Gastroesophageal sphincter (tissue), 4 donors: ENCODE measurements at regions not wholly inside any gene's neighbourhood (a gene's known extent, or its start where the extent isn't known, plus 50 kb on each side); places are given as distances from the start of the nearest gene placed in this dataset.

Source experiments
- ATAC-seq: fragments of 150-250 bp; one replicate; pipeline ENCODE4 v1.9.1; 2016; ENCODE audit warnings: mild to moderate bottlenecking, moderate library complexity
- H3K27ac ChIP-seq, 4 donors: fragments of 200-600 bp; sonication (generic) in 3 of 4; 1 replicate in 3 of 4; 2 replicates in 1 of 4; pipeline ENCODE4 v1.5.1; 2016 to 2019
- H3K27me3 ChIP-seq: fragments of 200-600 bp; sonication (generic); one replicate; pipeline ENCODE4 v1.5.1; 2019
- H3K36me3 ChIP-seq, 2 donors: fragments of 200-600 bp; sonication (generic); one replicate each; pipeline ENCODE4 v1.5.1; 2019; ENCODE audit warnings: control low read depth in 1 of 2
- H3K4me1 ChIP-seq, 3 donors: fragments of 200-600 bp; sonication (generic); 1 replicate in 2 of 3; 2 replicates in 1 of 3; pipeline ENCODE4 v1.5.1; 2016 to 2019; ENCODE audit warnings: control low read depth in 2 of 3
- H3K4me3 ChIP-seq, 2 donors: fragments of 200-600 bp; sonication (generic); one replicate each; pipeline ENCODE4 v1.5.1; 2019; ENCODE audit warnings: mild to moderate bottlenecking in 1 of 2, moderate library complexity in 1 of 2
- H3K9me3 ChIP-seq, 3 donors: fragments of 200-600 bp; sonication (generic); one replicate each; pipeline ENCODE4 v1.5.1; 2017 to 2019; ENCODE audit warnings: control low read depth in 2 of 3
- EP300 ChIP-seq: sonication (generic); formaldehyde crosslinking; IDR thresholded peaks from one replicate; pipeline ENCODE4 v1.6.1; 2017; ENCODE audit warnings: antibody characterized with exemption, mild to moderate bottlenecking
- POLR2A ChIP-seq, 2 donors: fragments of 450-650 bp; IDR thresholded peaks; one replicate each; pipeline ENCODE4 v1.6.1; 2017; ENCODE audit warnings: antibody characterized with exemption in 2 of 2, mild to moderate bottlenecking in 2 of 2, moderate library complexity in 1 of 2
- POLR2AphosphoS5 ChIP-seq: sonication (generic); formaldehyde crosslinking; IDR thresholded peaks from one replicate; pipeline ENCODE4 v1.6.1; 2017; ENCODE audit warnings: antibody characterized with exemption
- WGBS, 2 donors: methylation state at CpG; one replicate each; pipeline ENCODE4 v1.1.5; 2018; ENCODE audit warnings: low coverage in 1 of 2; 5-methylcytosine and 5-hydroxymethylcytosine counted together
- TF ChIP-seq, protein P1 (sequence below), 4 experiments: fragments of 200-600 bp in 2 of 4; fragments of 450-650 bp in 2 of 4; sonication (generic) in 1 of 4; IDR thresholded peaks; one replicate each; pipeline ENCODE4 v1.5.1; 2017 to 2019; ENCODE audit warnings: antibody characterized with exemption in 4 of 4, mild to moderate bottlenecking in 2 of 4, moderate library complexity in 2 of 4

DNA sequence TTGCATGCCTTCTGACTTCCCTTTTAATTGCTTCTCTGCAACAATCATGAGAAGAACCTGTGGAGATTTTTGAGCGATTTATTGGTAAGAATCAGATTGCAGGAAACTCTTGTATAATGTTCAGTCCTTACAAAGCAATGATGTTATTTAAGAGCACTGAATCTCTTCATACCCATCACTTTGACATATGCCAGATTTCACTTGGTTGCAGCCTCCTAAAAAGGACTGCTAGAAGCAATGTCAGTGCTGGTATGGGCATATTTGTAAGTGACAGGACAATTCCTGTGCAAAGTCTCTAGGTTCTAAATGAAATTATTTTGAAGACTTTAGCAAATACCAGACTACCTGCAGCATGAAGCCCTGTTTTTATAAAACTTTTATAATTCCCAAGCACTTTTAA is 2272.7 kb upstream of the WWC1 start:
- Histone ChIP-seq H3K36me3 (no peaks in the 10 kb centered on the region), H3K9me3 (no peaks in the 10 kb centered on the region), H3K4me1 (no peaks in the 10 kb centered on the region), H3K4me3 (no peak overlapping the region), H3K27ac (no peak overlapping the region), H3K27me3 (no peaks in the 10 kb centered on the region)
- 69 to 83% methylated on average over 1 of the region's 1 CpG for WGBS, 2 donors
- TF ChIP-seq, protein P1, sequence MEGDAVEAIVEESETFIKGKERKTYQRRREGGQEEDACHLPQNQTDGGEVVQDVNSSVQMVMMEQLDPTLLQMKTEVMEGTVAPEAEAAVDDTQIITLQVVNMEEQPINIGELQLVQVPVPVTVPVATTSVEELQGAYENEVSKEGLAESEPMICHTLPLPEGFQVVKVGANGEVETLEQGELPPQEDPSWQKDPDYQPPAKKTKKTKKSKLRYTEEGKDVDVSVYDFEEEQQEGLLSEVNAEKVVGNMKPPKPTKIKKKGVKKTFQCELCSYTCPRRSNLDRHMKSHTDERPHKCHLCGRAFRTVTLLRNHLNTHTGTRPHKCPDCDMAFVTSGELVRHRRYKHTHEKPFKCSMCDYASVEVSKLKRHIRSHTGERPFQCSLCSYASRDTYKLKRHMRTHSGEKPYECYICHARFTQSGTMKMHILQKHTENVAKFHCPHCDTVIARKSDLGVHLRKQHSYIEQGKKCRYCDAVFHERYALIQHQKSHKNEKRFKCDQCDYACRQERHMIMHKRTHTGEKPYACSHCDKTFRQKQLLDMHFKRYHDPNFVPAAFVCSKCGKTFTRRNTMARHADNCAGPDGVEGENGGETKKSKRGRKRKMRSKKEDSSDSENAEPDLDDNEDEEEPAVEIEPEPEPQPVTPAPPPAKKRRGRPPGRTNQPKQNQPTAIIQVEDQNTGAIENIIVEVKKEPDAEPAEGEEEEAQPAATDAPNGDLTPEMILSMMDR (IDR thresholded peaks at IDR 0.05), result no peak
- TF ChIP-seq EP300, result no peak
- no peak for TF ChIP-seq POLR2AphosphoS5
- TF ChIP-seq POLR2A (IDR thresholded peaks at IDR 0.05), result no peak
- ATAC-seq, result no peak

DNA sequence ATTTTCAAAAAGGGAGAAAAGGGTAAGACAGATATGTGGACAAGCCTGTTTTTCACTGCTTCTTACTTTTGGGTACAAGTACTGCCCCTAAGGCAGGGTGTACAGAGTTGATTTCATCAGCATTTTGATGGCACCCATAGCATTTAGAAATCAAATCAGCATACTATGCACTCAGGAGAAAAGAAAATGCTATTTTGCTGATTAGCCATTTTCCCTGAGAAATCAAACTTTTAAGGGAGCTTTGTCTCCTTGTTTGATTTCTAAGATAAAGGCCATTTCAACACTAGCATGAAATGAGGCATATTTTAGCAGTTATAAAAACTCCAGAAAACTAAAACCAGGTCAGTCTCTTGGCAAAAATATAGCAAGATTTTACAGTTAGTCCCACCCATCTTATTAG is 2269.4 kb upstream of the WWC1 start:
- Histone ChIP-seq H3K4me3 (no peak overlapping the region), H3K4me1 (no peaks in the 10 kb centered on the region), H3K27me3 (no peaks in the 10 kb centered on the region), H3K36me3 (no peaks in the 10 kb centered on the region), H3K9me3 (no peaks in the 10 kb centered on the region), H3K27ac (no peak overlapping the region)
- TF ChIP-seq, protein P1 (IDR thresholded peaks at IDR 0.05), result no peak
- TF ChIP-seq POLR2AphosphoS5, result no peak
- no peak for TF ChIP-seq EP300
- TF ChIP-seq POLR2A (IDR thresholded peaks at IDR 0.05), result no peak
- no peak for ATAC-seq

DNA sequence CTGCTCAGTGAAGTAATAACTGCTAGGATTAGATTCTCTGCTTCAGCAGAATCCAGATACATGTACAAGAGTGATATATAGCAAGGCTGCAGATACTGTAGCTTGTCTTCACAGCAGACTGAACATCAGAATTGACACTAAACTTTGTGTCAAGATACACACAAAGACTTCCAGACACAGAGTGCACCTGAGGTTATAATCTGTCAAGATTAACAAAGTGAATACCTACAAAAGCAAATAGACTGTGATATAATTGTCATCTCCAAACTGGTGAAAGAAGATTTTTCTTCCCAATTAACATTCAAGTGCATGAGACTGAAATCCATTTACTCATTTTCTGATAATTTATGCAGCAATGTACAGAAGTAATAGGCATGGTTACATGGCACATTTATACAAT is 2266.5 kb upstream of the WWC1 start:
- Histone ChIP-seq H3K4me1 (no peaks in the 10 kb centered on the region), H3K9me3 (no peaks in the 10 kb centered on the region), H3K27ac (no peak overlapping the region), H3K36me3 (no peaks in the 10 kb centered on the region), H3K4me3 (no peak overlapping the region), H3K27me3 (no peaks in the 10 kb centered on the region)
- no peak for ATAC-seq
- TF ChIP-seq POLR2AphosphoS5 (no peak), POLR2A (IDR thresholded peaks at IDR 0.05) (no peak), EP300 (no peak)
- TF ChIP-seq, protein P1 (IDR thresholded peaks at IDR 0.05), result no peak

DNA sequence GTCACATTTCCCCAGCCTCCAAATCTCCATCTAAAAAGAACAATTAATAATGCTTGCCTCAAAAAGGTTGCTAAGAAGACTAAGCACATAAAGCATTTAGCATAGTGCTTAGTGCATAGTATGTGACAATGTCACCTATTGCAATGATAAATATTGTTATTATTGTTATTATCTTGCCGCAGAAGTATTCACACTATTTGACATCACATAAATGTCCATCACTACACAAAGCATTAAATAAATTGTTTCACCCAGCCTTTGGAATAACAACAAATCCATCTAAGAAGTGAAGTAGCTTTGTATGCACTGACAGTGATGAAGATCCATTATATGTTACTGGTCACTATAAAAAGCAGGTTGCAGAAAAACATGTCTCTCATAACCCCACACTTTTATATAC is 2263.9 kb upstream of the WWC1 start:
- no peaks in the 10 kb centered on the region for H3K9me3 ChIP-seq
- TF ChIP-seq EP300 (no peak), POLR2AphosphoS5 (no peak)
- TF ChIP-seq, protein P1 (IDR thresholded peaks at IDR 0.05), result no peak
- ATAC-seq, result no peak
- H3K36me3 ChIP-seq, result no peaks in the 10 kb centered on the region
- H3K27me3 ChIP-seq, result no peaks in the 10 kb centered on the region
- WGBS, 2 donors, result 79 to 100% methylated on average over 1 of the region's 1 CpG
- no peak overlapping the region for H3K27ac ChIP-seq
- no peaks in the 10 kb centered on the region for H3K4me1 ChIP-seq
- no peak overlapping the region for H3K4me3 ChIP-seq

DNA sequence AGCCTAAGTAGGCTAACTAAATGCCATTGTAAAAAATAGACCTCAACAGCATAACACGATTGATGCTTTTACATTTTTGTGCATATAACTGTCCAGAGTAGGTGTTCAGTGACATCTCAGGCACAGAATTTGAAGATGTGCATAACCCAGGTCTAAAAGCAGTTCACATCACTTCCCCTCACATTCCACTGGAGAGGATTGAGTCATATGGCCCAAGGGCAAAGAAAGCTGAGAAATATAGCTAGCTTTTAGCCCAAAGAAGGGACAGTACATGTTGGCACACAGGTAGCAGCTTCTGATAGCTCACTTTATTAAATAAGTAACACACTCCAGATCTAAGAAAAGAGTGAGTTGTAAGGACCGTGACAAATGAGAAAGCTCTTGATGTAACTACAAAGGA is 2259.5 kb upstream of the WWC1 start:
- Histone ChIP-seq H3K27ac (no peak overlapping the region), H3K36me3 (no peaks in the 10 kb centered on the region), H3K4me1 (no peaks in the 10 kb centered on the region), H3K4me3 (no peak overlapping the region), H3K9me3 (no peaks in the 10 kb centered on the region), H3K27me3 (no peaks in the 10 kb centered on the region)
- TF ChIP-seq, protein P1 (IDR thresholded peaks at IDR 0.05), result no peak
- TF ChIP-seq POLR2AphosphoS5, result no peak
- no peak for ATAC-seq
- WGBS, 2 donors, result 92 to 100% methylated on average over 1 to 2 of the region's 2 CpGs
